Transverse colon (tissue), 4 donors: ENCODE measurements at regions not wholly inside any gene's neighbourhood (a gene's known extent, or its start where the extent isn't known, plus 50 kb on each side); places are given as distances from the start of the nearest gene placed in this dataset.

ENCODE experiments used
- EP300 ChIP-seq: sonication (generic); formaldehyde crosslinking; IDR thresholded peaks from one replicate; pipeline ENCODE4 v1.6.1; 2017; ENCODE audit warnings: antibody characterized with exemption, low read depth
- POLR2A ChIP-seq: fragments of 450-650 bp; IDR thresholded peaks from one replicate; pipeline ENCODE4 v1.6.1; 2016; ENCODE audit warnings: antibody characterized with exemption, mild to moderate bottlenecking, moderate library complexity
- POLR2AphosphoS5 ChIP-seq, 3 donors: sonication (generic); formaldehyde crosslinking; IDR thresholded peaks; one replicate each; pipeline ENCODE4 v1.6.1; 2016; ENCODE audit warnings: antibody characterized with exemption in 3 of 3
- TF ChIP-seq, protein P1 (sequence below), 5 experiments: fragments of 200-600 bp in 3 of 5; fragments of 450-650 bp in 2 of 5; sonication (generic) in 3 of 5; IDR thresholded peaks; 1 replicate in 2 of 5; 2 replicates in 3 of 5; pipeline ENCODE4 v1.5.1; 2016 to 2017; ENCODE audit warnings: antibody characterized with exemption in 5 of 5, inconsistent platforms in 3 of 5, mild to moderate bottlenecking in 2 of 5, moderate library complexity in 1 of 5

- TF ChIP-seq, protein P1, sequence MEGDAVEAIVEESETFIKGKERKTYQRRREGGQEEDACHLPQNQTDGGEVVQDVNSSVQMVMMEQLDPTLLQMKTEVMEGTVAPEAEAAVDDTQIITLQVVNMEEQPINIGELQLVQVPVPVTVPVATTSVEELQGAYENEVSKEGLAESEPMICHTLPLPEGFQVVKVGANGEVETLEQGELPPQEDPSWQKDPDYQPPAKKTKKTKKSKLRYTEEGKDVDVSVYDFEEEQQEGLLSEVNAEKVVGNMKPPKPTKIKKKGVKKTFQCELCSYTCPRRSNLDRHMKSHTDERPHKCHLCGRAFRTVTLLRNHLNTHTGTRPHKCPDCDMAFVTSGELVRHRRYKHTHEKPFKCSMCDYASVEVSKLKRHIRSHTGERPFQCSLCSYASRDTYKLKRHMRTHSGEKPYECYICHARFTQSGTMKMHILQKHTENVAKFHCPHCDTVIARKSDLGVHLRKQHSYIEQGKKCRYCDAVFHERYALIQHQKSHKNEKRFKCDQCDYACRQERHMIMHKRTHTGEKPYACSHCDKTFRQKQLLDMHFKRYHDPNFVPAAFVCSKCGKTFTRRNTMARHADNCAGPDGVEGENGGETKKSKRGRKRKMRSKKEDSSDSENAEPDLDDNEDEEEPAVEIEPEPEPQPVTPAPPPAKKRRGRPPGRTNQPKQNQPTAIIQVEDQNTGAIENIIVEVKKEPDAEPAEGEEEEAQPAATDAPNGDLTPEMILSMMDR (IDR thresholded peaks at IDR 0.05) = no peak
- TF ChIP-seq POLR2AphosphoS5 (IDR thresholded peaks at IDR 0.05) (no peak), POLR2A (no peak), EP300 (no peak)
These were observed 322.4 kb upstream of the GHITM start for GRCh38 chr10:83816942-83817341.
